CD14-positive monocyte (primary cell): ENCODE measurements at regions not wholly inside any gene's neighbourhood (a gene's known extent, or its start where the extent isn't known, plus 50 kb on each side); places are given as distances from the start of the nearest gene placed in this dataset.

Source experiments
- DNase-seq, 3 donors: peaks; one replicate each; pipeline ENCODE4 v3.0.0-alpha.2; 2011 to 2022
- H2AFZ ChIP-seq: 2 replicates; pipeline ENCODE4 v1.6.0; 2012; ENCODE audit warnings: mild to moderate bottlenecking, low read depth, low read length, inconsistent platforms; ENCODE audit not compliant: insufficient read depth, poor library complexity, severe bottlenecking
- H3K27ac ChIP-seq, 2 donors: 1 replicate in 1 of 2; 2 replicates in 1 of 2; pipeline ENCODE4 v1.5.1; 2012 to 2013; ENCODE audit warnings: low read length in 2 of 2, control low read depth in 1 of 2, inconsistent platforms in 1 of 2, low read depth in 1 of 2, mild to moderate bottlenecking in 1 of 2
- H3K27me3 ChIP-seq, 2 donors: one replicate each; pipeline versions ENCODE4 v1.6.0 to v1.6.1; 2011 to 2013; ENCODE audit warnings: low read length in 2 of 2; ENCODE audit not compliant: control insufficient read depth in 2 of 2, insufficient read depth in 2 of 2
- H3K36me3 ChIP-seq, 2 donors: replicated peaks in 1 of 2; 1 replicate in 1 of 2; 2 replicates in 1 of 2; pipeline versions ENCODE4 v1.5.1 to v1.6.1; 2012 to 2013; ENCODE audit warnings: low read length in 2 of 2, control low read depth in 1 of 2, inconsistent platforms in 1 of 2, mild to moderate bottlenecking in 1 of 2; ENCODE audit not compliant: insufficient read depth in 2 of 2, control insufficient read depth in 1 of 2
- H3K4me1 ChIP-seq, 2 donors: 1 replicate in 1 of 2; 2 replicates in 1 of 2; pipeline versions ENCODE4 v1.5.1 to v1.6.1; 2012 to 2013; ENCODE audit warnings: low read length in 2 of 2, control low read depth in 1 of 2, inconsistent platforms in 1 of 2, mild to moderate bottlenecking in 1 of 2, moderate library complexity in 1 of 2; ENCODE audit not compliant: insufficient read depth in 2 of 2, control insufficient read depth in 1 of 2
- H3K4me2 ChIP-seq: replicated peaks from 2 replicates; pipeline ENCODE3; 2012; ENCODE audit warnings: low read length, moderate library complexity, mild to moderate bottlenecking; ENCODE audit not compliant: poor library complexity, severe bottlenecking; ENCODE audit errors: extremely low read depth
- H3K4me3 ChIP-seq, 3 experiments: fragments of 200-600 bp in 1 of 3; sonication (generic) in 1 of 3; replicated peaks in 1 of 3; 1 replicate in 2 of 3; 2 replicates in 1 of 3; pipeline ENCODE4 v1.5.1; 2011 to 2013; ENCODE audit warnings: low read length in 3 of 3, mild to moderate bottlenecking in 3 of 3, control low read depth in 2 of 3, low read depth in 2 of 3, inconsistent platforms in 1 of 3, moderate library complexity in 1 of 3
- H3K79me2 ChIP-seq: 2 replicates; pipeline ENCODE4 v1.6.0; 2012; ENCODE audit warnings: mild to moderate bottlenecking, control low read depth, inconsistent platforms, low read length, moderate library complexity; ENCODE audit not compliant: insufficient read depth
- H3K9ac ChIP-seq: 2 replicates; pipeline ENCODE4 v1.6.0; 2017; ENCODE audit warnings: low read length, mild to moderate bottlenecking; ENCODE audit not compliant: insufficient read depth, poor library complexity, severe bottlenecking
- H3K9me3 ChIP-seq, 2 donors: replicated peaks in 1 of 2; 1 replicate in 1 of 2; 2 replicates in 1 of 2; pipeline versions ENCODE4 v1.5.1 to v1.6.1; 2012 to 2013; ENCODE audit warnings: low read length in 2 of 2, control low read depth in 1 of 2; ENCODE audit not compliant: control insufficient read depth in 1 of 2, insufficient read depth in 1 of 2
- H4K20me1 ChIP-seq: 2 replicates; pipeline ENCODE4 v1.6.0; 2012; ENCODE audit warnings: mild to moderate bottlenecking, low read length, control low read depth, moderate library complexity; ENCODE audit not compliant: insufficient read depth
- H3K27ac Mint-ChIP-seq, 7 donors: one replicate each; pipeline ENCODE4 v1.8.0; 2020; ENCODE audit warnings: mild to moderate bottlenecking in 7 of 7, mixed read lengths in 7 of 7, moderate library complexity in 6 of 7, inconsistent platforms in 2 of 7
- H3K27me3 Mint-ChIP-seq, 3 donors: one replicate each; pipeline ENCODE4 v1.8.0; 2021 to 2022; ENCODE audit warnings: low read depth in 3 of 3, mild to moderate bottlenecking in 3 of 3, mixed read lengths in 3 of 3, moderate library complexity in 3 of 3, inconsistent platforms in 1 of 3
- H3K36me3 Mint-ChIP-seq, 2 donors: one replicate each; pipeline ENCODE4 v1.8.0; 2020; ENCODE audit warnings: mixed read lengths in 2 of 2, inconsistent platforms in 1 of 2, mild to moderate bottlenecking in 1 of 2
- H3K4me1 Mint-ChIP-seq: one replicate; pipeline ENCODE4 v1.8.0; 2020; ENCODE audit warnings: mild to moderate bottlenecking, mixed read lengths
- H3K4me3 Mint-ChIP-seq, 2 donors: one replicate each; pipeline ENCODE4 v1.8.0; 2020; ENCODE audit warnings: mild to moderate bottlenecking in 2 of 2, mixed read lengths in 2 of 2, moderate library complexity in 1 of 2
- H3K9me3 Mint-ChIP-seq, 7 donors: one replicate each; pipeline ENCODE4 v1.8.0; 2020 to 2022; ENCODE audit warnings: mixed read lengths in 7 of 7, mild to moderate bottlenecking in 6 of 7, moderate library complexity in 6 of 7, inconsistent platforms in 2 of 7
- CTCF ChIP-seq: fragments of 200-600 bp; IDR thresholded peaks from one replicate; pipeline ENCODE4 v1.8.0; 2022; ENCODE audit warnings: antibody characterized with exemption, mild to moderate bottlenecking
- WGBS: methylation state at CpG from one replicate; pipeline ENCODE4 v1.1.5; 2013; ENCODE audit warnings: missing lambda C conversion rate; ENCODE audit not compliant: insufficient coverage; 5-methylcytosine and 5-hydroxymethylcytosine counted together
- intact Hi-C, 2 donors: fragments of 100-400 bp; cut with micrococcal nuclease; formaldehyde crosslinking; loops; one replicate each; pipeline versions ENCODE4 v1.15.0 to v1.15.1; 2023

GRCh38 chr22:22425356-22425755, 83.2 kb downstream of the ZNF280B start:
- intact Hi-C loops: no loop called here
- Histone ChIP-seq H3K9me3 (no peaks in the 10 kb centered on the region), H4K20me1 (no peaks in the 10 kb centered on the region), H3K4me3 (no peak overlapping the region), H3K36me3 (no peaks in the 10 kb centered on the region), H3K27me3 (peaks cover 1 to 6% of the 10 kb centered on the region in 2 donors), H3K9ac (no peak overlapping the region), H3K27ac (no peak overlapping the region), H3K79me2 (no peaks in the 10 kb centered on the region), H3K4me1 (no peaks in the 10 kb centered on the region), H2AFZ (no peak overlapping the region), H3K4me2 (no peak overlapping the region)
- Mint-ChIP-seq H3K9me3 (peaks cover 0 to 3% (median 0%) of the 10 kb centered on the region in 7 donors), H3K4me1 (no peaks in the 10 kb centered on the region), H3K27ac (no peak overlapping the region), H3K27me3 (peaks cover 4 to 15% (median 12%) of the 10 kb centered on the region in 3 donors), H3K36me3 (no peaks in the 10 kb centered on the region), H3K4me3 (no peak overlapping the region)
- TF ChIP-seq CTCF: no peak
- DNase-seq: no peak
- no CpG with 5 or more reads among the region's 1 CpG for WGBS

GRCh38 chr22:22425783-22426624, 82.5 kb downstream of the ZNF280B start:
- Histone ChIP-seq H3K27ac (no peak overlapping the region), H3K36me3 (no peaks in the 10 kb centered on the region), H3K9me3 (no peaks in the 10 kb centered on the region), H3K27me3 (peaks cover 0 to 3% of the 10 kb centered on the region in 2 donors), H3K4me1 (no peaks in the 10 kb centered on the region), H2AFZ (no peak overlapping the region), H3K79me2 (no peaks in the 10 kb centered on the region), H3K4me2 (no peak overlapping the region), H4K20me1 (no peaks in the 10 kb centered on the region), H3K4me3 (no peak overlapping the region), H3K9ac (no peak overlapping the region)
- WGBS: 85% methylated on average over 7 of the region's 8 CpGs
- Mint-ChIP-seq H3K36me3 (no peaks in the 10 kb centered on the region), H3K27ac (no peak overlapping the region), H3K4me3 (no peak overlapping the region), H3K9me3 (peaks cover 0 to 3% (median 0%) of the 10 kb centered on the region in 7 donors), H3K27me3 (peaks cover 6 to 15% (median 12%) of the 10 kb centered on the region in 3 donors), H3K4me1 (no peaks in the 10 kb centered on the region)
- DNase-seq: no peak
- intact Hi-C loops: no loop called here
- no peak for TF ChIP-seq CTCF
